Right cardiac atrium (tissue), 5 donors: ENCODE measurements at regions not wholly inside any gene's neighbourhood (a gene's known extent, or its start where the extent isn't known, plus 50 kb on each side); places are given as distances from the start of the nearest gene placed in this dataset.

Experiments used
- ATAC-seq, 2 donors: fragments of 200-7000 bp; cut with Tn5 transposase; one replicate each; pipeline versions ENCODE4 v1.8.0 to v1.9.1; 2020; ENCODE audit warnings: moderate library complexity in 2 of 2, mild to moderate bottlenecking in 1 of 2
- DNase-seq, 3 donors: peaks; one replicate each; pipeline ENCODE4 v3.0.0-alpha.2; 2020
- H3K27ac ChIP-seq: one replicate; pipeline ENCODE4 v1.5.1; 2013; ENCODE audit warnings: mild to moderate bottlenecking, low read length, control low read depth, moderate library complexity
- H3K27me3 ChIP-seq: one replicate; pipeline ENCODE4 v1.6.1; 2013; ENCODE audit not compliant: control insufficient read depth, insufficient read depth
- H3K4me1 ChIP-seq: one replicate; pipeline ENCODE4 v1.6.1; 2013; ENCODE audit warnings: low read length; ENCODE audit not compliant: control insufficient read depth, insufficient read depth
- H3K4me3 ChIP-seq: one replicate; pipeline ENCODE4 v1.5.1; 2013; ENCODE audit warnings: low read length, control low read depth
- H3K9me3 ChIP-seq: one replicate; pipeline ENCODE4 v1.6.1; 2013; ENCODE audit warnings: low read length; ENCODE audit not compliant: control insufficient read depth
- WGBS: extraction: QIAGEN DNeasy Blood & Tissue Kit; methylation state at CpG from one replicate; pipeline ENCODE4 v1.1.7; 2013; 5-methylcytosine and 5-hydroxymethylcytosine counted together
- intact Hi-C, 4 donors: fragments of 100-400 bp; cut with DNase I; formaldehyde crosslinking; loops; one replicate each; pipeline versions ENCODE4 v1.11.0 to v1.14.0; 2022 to 2023
- donor health status: healthy with polysubstance abuse.
- donor health status: DM: no; HTN: yes; CAD: no.
- donor health status: DM: no; HTN: no; CAD: no.
- donor health status: DM: no; HTN: yes; CAD: no; lungs with severe emphysema.
- donor health status: DM: yes; HTN: yes; CAD: no.

- no peaks in the 10 kb centered on the region for H3K27me3 ChIP-seq
- WGBS, result 81% methylated on average over 4 of the region's 4 CpGs
- no peak for ATAC-seq
- no peaks in the 10 kb centered on the region for H3K4me1 ChIP-seq
- no peaks in the 10 kb centered on the region for H3K9me3 ChIP-seq
- intact Hi-C loops, result no loop called here
- no peak for DNase-seq
- H3K4me3 ChIP-seq, result no peak overlapping the region
- H3K27ac ChIP-seq, result no peak overlapping the region
These were observed 239.2 kb upstream of the ATP10A start for GRCh38 chr15:26102365-26102764.

GRCh38 chr15:26101443-26101842 is 238.3 kb upstream of the ATP10A start:
- no peak overlapping the region for H3K27ac ChIP-seq
- H3K4me3 ChIP-seq, result no peak overlapping the region
- no peaks in the 10 kb centered on the region for H3K27me3 ChIP-seq
- no peaks in the 10 kb centered on the region for H3K9me3 ChIP-seq
- H3K4me1 ChIP-seq, result peaks cover 3% of the 10 kb centered on the region
- 91% methylated on average over 3 of the region's 3 CpGs for WGBS
- DNase-seq, result no peak
- no peak for ATAC-seq
- intact Hi-C loops, result no loop called here

DNA sequence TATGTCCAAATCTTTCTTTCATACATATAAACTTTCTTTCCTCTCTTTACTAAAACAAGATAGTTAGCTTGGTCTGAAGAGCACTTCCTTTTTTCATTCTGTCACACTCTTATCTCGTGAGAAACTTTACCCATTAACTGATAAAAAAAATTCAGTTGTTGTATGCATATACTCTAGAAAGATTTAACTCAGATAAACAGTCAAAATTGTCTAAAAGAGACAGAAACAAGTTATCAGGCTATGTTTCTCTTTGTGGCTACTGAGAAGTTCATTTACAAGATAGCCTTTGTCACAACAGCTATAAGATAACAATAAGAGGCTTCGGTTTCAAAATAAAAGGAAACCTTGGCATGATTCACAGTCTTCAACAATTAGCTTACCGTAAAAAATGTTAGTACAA is 235.7 kb upstream of the ATP10A start:
- Histone ChIP-seq H3K4me1 (peaks cover 4% of the 10 kb centered on the region), H3K4me3 (no peak overlapping the region), H3K9me3 (no peaks in the 10 kb centered on the region), H3K27me3 (no peaks in the 10 kb centered on the region), H3K27ac (no peak overlapping the region)
- intact Hi-C loops, result loop anchor here in 1 of 4 donors (10.0 kb wide), 1 partner anchor 56 kb away; no protein-coding TSS in a partner anchor
- no peak for DNase-seq
- no peak for ATAC-seq
- 20% methylated on average over 3 of the region's 3 CpGs for WGBS

- H3K4me3 ChIP-seq, result no peak overlapping the region
- no peaks in the 10 kb centered on the region for H3K27me3 ChIP-seq
- 79% methylated on average over 6 of the region's 6 CpGs for WGBS
- no peak for ATAC-seq
- H3K4me1 ChIP-seq, result peaks cover 4% of the 10 kb centered on the region
- intact Hi-C loops, result loop anchor here in 1 of 4 donors (10.0 kb wide), 1 partner anchor 58 kb away; no protein-coding TSS in a partner anchor
- no peaks in the 10 kb centered on the region for H3K9me3 ChIP-seq
- DNase-seq, result no peak
- no peak overlapping the region for H3K27ac ChIP-seq
These were observed 234.1 kb upstream of the ATP10A start for GRCh38 chr15:26097216-26097615.

DNA sequence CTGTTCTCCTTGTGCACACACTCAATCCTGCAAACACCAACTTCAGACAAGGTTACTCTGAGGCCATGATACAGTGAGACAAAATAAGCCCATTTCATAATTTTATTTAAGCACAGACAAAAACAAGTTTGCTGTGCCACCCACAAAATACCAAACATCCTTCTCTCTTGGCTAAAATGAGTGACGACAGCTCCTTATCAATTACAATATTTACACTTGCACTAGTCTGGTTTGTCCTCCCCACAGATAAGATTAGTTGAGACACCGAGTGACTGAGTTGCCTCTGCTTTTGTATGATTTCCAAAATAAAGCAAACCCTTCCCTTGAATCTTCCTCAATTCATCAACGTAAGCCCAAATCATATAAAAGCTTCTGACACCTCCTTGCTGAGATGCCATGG is 233.5 kb upstream of the ATP10A start:
- H3K27ac ChIP-seq, result no peak overlapping the region
- H3K9me3 ChIP-seq, result no peaks in the 10 kb centered on the region
- no peaks in the 10 kb centered on the region for H3K27me3 ChIP-seq
- DNase-seq (no peak), ATAC-seq (no peak)
- WGBS, result 21% methylated on average over 3 of the region's 3 CpGs
- peaks cover 4% of the 10 kb centered on the region for H3K4me1 ChIP-seq
- no peak overlapping the region for H3K4me3 ChIP-seq
- intact Hi-C loops, result loop anchor here in 1 of 4 donors (10.0 kb wide), 1 partner anchor 58 kb away; no protein-coding TSS in a partner anchor

DNA sequence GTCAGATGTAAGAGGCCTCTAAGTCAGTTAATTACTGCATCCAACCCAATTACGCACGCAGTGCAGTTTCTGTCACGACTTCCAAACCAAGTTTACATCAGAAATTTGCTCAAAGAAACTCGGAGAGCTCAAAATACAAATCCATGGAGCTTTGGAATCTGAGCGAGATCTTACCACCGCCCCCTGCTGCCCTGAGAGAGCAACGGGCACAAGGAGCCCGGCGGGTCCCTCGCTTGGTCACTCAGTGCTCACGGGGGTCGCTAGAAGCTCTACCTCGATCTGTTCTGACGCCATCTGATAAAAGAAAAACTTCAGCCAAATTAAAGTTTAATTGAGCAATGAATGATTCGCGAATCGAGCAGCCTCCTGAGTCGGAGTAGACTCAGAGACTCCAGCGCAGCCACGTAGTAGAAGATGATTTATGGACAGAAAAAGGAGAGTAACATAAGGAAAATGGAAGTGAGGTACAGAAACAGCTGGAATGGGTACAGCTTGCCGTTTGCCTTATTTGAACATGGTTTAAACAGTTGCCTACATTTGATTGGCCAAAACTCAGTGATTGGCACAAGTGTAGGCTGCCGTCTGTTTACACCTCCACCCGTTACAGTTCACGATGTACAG is 232.7 kb upstream of the ATP10A start:
- Histone ChIP-seq H3K4me1 (peaks cover 4% of the 10 kb centered on the region), H3K9me3 (no peaks in the 10 kb centered on the region), H3K4me3 (no peak overlapping the region), H3K27me3 (no peaks in the 10 kb centered on the region), H3K27ac (no peak overlapping the region)
- 48% methylated on average over 24 of the region's 24 CpGs for WGBS
- DNase-seq, result no peak
- intact Hi-C loops, result loop anchor here in 1 of 4 donors (10.0 kb wide), 1 partner anchor 59 kb away; no protein-coding TSS in a partner anchor
- no peak for ATAC-seq

- H3K4me3 ChIP-seq, result no peak overlapping the region
- ATAC-seq, result no peak
- H3K27me3 ChIP-seq, result no peaks in the 10 kb centered on the region
- H3K27ac ChIP-seq, result no peak overlapping the region
- no peaks in the 10 kb centered on the region for H3K9me3 ChIP-seq
- intact Hi-C loops, result loop anchor here in 1 of 4 donors (10.0 kb wide), 1 partner anchor 64 kb away; no protein-coding TSS in a partner anchor
- no peak for DNase-seq
- H3K4me1 ChIP-seq, result no peaks in the 10 kb centered on the region
- WGBS, result 55% methylated on average over 4 of the region's 4 CpGs
These were observed 228.1 kb upstream of the ATP10A start for GRCh38 chr15:26091184-26091583.

DNA sequence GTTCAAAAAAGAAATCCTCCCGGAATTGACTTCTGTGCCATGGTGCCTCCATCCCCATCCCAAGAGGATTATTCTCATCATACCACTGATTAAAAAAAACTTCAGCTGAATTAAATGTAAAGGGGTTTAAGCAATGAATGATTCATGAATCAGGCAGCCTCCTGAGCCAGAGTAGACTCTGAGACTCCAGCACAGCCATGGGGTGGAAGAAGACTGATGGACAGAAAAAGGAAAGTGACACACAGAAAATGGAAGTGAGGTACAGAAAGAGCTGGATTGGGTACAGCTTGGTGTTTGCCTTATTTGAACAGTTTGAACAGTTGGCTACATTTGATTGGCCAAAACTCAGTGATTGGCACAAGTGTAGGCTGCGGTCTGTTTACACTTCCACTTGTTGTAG is 224.8 kb upstream of the ATP10A start:
- Histone ChIP-seq H3K4me1 (no peaks in the 10 kb centered on the region), H3K9me3 (no peaks in the 10 kb centered on the region), H3K27ac (no peak overlapping the region), H3K27me3 (no peaks in the 10 kb centered on the region), H3K4me3 (no peak overlapping the region)
- intact Hi-C loops, result no loop called here
- no peak for DNase-seq
- no peak for ATAC-seq
- 88% methylated on average over 2 of the region's 2 CpGs for WGBS

DNA sequence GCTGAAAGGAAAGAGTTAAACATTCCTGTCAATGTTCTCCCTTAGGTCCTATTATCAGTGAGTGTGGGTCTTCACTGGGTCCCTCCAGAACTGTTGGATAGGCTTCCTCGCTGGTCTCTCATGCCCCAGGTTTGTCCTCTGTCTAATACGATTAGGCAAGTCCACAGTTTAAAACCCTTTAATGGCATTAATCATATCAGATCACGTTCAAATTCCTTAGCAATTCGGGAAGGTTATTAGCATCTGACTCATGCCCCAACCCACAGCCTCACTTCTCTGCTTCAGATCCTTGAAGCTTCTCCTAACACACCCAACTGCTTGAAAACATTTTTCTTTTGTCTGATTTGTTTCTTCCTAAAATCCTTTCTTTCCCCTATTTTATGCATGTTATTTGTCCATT is 224.3 kb upstream of the ATP10A start:
- 60% methylated on average over 4 of the region's 4 CpGs for WGBS
- H3K27me3 ChIP-seq, result no peaks in the 10 kb centered on the region
- ATAC-seq (no peak), DNase-seq (no peak)
- no peak overlapping the region for H3K4me3 ChIP-seq
- H3K4me1 ChIP-seq, result no peaks in the 10 kb centered on the region
- no peak overlapping the region for H3K27ac ChIP-seq
- no peaks in the 10 kb centered on the region for H3K9me3 ChIP-seq
- intact Hi-C loops, result no loop called here

DNA sequence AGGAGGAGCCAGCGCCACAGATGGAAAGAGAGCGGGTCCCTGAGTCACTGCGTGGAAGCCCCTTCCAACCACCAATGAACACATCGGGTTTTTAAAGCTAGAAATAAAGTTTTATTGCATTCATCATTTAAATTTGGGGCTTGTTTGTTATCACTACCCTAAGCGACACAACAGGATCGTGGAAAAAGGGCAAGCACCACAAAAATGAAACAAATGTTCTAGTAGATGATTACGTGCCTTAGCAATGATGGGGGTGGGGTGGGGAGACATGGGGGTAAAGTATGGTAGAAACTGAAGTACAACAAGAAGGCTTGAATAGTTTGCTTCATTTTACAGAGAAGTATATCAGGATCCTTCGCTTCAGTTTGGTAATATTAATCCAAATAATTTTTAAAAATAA is 221.6 kb upstream of the ATP10A start:
- no peak overlapping the region for H3K4me3 ChIP-seq
- ATAC-seq, result no peak
- H3K27me3 ChIP-seq, result no peaks in the 10 kb centered on the region
- H3K4me1 ChIP-seq, result peaks cover 4% of the 10 kb centered on the region
- no peak for DNase-seq
- WGBS, result 87% methylated on average over 8 of the region's 8 CpGs
- no peak overlapping the region for H3K27ac ChIP-seq
- no peaks in the 10 kb centered on the region for H3K9me3 ChIP-seq
- intact Hi-C loops, result no loop called here

DNA sequence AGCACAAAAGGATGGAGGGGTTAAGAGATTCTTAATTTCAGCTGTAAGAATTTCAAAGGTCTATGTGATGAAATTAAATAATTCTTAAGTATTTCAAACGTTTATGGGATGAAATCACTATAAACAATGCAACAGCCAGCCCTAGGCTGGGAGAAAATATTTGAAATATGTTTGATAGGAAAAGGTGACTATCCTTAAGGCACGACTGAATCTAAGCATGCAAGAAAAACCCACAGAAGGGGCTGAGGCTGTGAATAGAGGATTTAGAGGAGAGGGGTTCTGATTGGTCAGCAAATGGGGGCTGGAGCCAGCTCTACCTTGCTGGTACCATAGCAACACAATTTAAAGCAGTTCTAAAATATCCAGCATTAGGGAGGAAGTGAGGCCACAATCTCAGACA is 220.8 kb upstream of the ATP10A start:
- Histone ChIP-seq H3K4me1 (peaks cover 4% of the 10 kb centered on the region), H3K27ac (no peak overlapping the region), H3K27me3 (no peaks in the 10 kb centered on the region), H3K4me3 (no peak overlapping the region), H3K9me3 (no peaks in the 10 kb centered on the region)
- ATAC-seq (no peak), DNase-seq (no peak)
- intact Hi-C loops, result no loop called here
- 30% methylated on average over 2 of the region's 2 CpGs for WGBS

- no peaks in the 10 kb centered on the region for H3K27me3 ChIP-seq
- H3K4me1 ChIP-seq, result peaks cover 4% of the 10 kb centered on the region
- H3K27ac ChIP-seq, result no peak overlapping the region
- no peaks in the 10 kb centered on the region for H3K9me3 ChIP-seq
- 67% methylated on average over 4 of the region's 4 CpGs for WGBS
- no peak overlapping the region for H3K4me3 ChIP-seq
- DNase-seq, result no peak
- no peak for ATAC-seq
- intact Hi-C loops, result no loop called here
These were observed 220.3 kb upstream of the ATP10A start for GRCh38 chr15:26083457-26083856.
